Activated T-cell treated with anti-CD3 and anti-CD28 coated beads for 24 hours (primary cell): ENCODE measurements at regions not wholly inside any gene's neighbourhood (a gene's known extent, or its start where the extent isn't known, plus 50 kb on each side); places are given as distances from the start of the nearest gene placed in this dataset.
A peak's percentile ranks its signal among the peaks of the same experiment; 100 is the strongest.
"Not testable (repeated sequence)": the region's sequence is repeated elsewhere in the genome, so short reads cannot be mapped to it uniquely, and the experiment has no call there.

ENCODE experiments used
- DNase-seq: peaks from one replicate; pipeline ENCODE4 v3.0.0-alpha.2; 2020; ENCODE audit warnings: low read depth

DNA sequence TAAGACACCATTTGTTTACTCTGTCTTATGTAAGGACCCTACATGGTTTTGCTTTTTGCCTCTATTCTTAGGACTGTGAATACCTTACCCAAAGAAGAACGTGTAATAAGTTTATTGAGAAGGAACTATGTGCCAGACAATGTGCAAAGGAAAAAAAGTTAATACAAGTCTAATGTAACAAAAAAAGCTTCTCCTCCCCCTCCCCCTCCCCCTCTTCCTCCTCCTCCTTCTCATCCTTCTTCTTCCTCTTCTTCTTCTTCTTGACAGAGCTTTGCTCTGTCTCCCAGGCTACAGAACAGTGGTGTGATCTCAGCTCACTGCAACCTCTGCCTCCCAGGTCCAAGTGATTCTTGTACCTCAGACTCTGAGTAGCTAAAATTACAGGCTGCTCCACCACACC is 50.9 kb upstream of the MITF start:
- DNase-seq, result no peak

DNA sequence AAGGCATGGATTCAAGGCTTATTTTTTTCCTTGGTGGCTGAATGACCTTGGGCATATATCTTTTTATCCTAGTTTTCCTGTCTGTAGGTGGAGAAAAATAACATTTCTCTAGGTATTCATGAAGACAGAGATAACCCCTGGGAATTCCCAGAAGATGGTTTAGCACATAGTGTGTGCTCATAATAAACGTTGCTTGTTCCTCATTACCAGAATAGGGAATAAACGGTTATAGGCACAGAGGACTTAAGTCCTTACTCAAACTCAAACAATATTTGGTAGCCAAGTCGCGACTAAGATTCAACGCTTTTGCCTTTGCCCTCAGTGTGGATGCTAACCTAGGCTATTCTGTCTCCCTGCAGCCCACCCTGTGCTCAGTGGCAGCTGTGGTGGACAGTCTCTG is 51.6 kb upstream of the MITF start:
- no peak for DNase-seq

DNA sequence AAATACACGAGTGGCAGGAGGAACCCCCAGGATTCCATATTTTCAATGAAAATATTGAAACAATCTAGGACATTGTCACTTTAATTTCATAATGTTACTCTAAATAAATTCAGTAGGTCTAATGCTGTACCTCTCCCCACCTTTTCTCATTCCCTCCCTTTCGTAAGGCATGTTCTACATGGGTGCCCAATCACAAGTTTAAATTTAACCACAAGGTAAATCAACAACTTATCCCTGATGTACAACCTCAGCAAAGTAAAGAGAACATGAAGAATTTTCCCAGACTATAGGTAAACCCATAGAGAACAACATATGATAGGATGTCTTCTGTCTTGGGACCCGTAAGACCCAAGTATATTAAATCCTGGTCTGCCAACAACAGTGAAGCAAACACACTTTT is 53.2 kb upstream of the MITF start:
- DNase-seq, result no peak

- DNase-seq, result no peak
Observed at GRCh38 chr3:69684309-69684961, 54.8 kb upstream of the MITF start.

DNA sequence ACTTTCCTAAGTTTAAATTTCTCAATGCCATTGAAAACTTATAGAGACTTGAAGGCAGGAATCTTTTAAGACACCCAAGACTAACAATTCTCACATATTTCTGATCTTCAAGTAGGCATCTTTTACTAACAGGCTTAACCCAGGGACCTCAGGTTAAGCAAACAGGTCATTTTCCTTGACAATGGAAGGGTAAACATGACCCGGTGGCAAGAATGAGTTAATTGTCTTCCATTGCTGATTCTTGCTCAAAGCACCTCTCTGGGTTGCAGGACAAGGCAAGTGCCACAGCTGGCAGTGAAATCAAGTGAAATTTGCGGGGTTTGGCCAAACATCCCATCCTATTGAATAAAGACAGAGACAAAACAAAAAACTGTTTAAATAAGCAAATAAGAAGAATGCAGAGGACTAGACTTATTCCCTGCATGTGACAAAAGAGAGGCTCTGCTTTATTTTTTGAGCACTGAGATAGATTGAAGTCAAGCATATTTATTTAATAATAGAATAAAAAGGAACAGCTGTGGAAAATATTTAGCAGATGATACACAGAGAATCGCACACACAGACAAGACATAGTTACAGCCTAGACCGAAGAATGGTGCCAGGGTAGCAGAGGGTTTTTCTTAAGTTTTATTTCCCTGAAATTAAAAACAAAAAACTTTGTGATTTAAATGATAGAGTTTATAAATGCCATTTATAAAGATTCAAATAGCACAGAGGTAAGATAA is 56.0 kb upstream of the MITF start:
- DNase-seq, result no peak

DNA sequence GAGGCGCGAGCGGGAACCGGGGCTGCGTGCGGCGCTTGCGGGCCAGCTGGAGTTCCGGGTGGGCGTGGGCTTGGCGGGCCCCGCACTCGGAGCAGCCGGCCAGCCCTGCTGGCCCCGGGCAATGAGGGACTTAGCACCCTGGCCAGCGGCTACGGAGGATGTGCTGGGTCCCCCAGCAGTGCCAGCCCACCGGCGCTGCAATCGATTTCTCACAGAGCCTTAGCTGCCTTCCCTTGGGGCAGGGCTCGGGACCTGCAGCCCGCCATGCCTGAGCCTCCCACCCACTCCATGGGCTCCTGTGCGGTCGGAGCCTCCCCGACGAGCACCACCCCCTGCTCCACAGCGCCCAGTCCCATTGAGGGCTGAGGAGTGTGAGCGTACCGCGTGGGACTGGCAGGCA is 61.8 kb upstream of the MITF start:
- not testable (repeated sequence) for DNase-seq

- no peak for DNase-seq
Observed at GRCh38 chr3:69675786-69676530, 63.3 kb upstream of the MITF start.

DNA sequence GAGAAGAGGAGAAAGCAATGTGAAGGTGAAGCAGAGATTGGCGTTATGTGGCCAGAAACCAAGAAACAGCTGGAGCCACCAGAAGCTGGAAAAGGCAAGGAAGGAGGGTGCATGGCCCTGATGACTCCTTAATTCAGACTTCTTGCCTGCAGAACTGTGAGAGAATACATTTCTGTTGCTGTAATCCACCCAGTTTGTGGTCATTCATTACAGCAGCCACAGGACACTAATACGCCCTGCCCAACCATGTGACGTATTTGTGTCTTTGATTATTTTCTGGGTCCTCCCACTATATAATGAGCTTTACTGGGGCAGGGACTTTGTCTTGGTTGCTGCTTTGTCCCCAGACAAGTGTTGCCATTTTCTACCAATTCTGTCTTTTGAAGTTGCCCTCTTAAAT is 64.5 kb upstream of the MITF start:
- DNase-seq, result no peak

DNA sequence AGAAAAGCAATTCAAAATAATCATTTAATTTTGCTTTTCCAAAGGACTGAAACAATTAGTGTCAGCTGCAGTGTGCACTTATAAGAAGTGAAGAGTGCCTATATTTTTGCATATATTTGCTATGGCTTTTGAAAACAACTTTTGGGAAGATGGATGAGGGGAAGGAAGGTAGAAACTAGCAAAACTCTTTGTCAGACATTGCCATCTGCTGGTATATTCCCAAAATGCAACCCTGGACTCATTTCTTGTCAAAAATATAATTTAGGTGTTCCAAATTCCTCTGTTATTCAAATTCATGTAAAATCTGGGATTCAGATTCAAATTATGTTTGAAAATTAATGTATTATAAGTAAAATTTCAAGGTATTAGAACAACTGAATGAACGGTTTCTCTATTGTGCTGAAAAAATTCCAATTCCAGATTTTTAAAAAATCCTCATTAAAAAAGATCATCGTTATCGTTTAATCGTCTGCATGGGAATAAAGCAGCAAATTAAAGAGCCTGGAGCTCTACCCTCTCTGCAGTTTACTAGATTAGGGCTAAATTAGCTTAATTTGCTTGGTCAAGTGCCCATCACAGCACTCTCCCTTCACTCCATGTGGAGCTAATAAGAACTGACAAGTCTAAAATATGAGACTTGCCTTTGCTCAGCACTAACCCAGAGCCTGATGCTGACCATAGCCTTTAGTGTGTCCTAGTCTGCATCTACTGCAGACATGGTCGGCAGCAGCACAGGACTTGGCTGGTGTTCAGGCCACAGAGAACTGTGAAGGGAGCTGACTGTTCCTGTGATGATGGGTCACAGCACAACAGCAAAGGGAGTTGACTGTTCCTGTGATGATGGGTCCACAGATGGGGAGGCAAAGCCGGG is 67.9 kb upstream of the MITF start:
- peak; percentile 1 for DNase-seq

- DNase-seq, result no peak
Observed at GRCh38 chr3:69669070-69669469, 70.2 kb upstream of the MITF start.

GRCh38 chr3:69665026-69665737 is 74.1 kb upstream of the MITF start:
- no peak for DNase-seq

DNA sequence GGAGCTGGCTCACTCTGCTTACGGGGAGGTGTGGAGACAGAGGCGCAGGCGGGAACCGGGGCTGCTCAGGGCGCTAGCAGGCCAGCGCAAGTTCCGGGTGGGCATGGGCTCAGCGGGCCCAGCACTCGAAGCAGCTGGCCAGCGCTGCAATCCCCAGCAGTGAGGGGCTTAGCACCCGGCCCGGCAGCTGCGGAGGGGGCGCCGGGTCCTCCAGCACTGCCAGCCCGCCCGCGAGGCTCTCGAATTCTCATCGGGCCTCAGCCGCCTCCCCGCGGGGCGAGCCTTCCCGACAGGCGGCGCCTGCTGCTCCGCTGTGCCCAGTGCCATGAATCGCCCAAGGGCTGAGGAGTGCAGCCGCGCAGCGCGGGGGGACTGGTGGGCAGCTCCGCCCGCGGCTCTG is 78.6 kb upstream of the MITF start:
- no peak for DNase-seq

DNA sequence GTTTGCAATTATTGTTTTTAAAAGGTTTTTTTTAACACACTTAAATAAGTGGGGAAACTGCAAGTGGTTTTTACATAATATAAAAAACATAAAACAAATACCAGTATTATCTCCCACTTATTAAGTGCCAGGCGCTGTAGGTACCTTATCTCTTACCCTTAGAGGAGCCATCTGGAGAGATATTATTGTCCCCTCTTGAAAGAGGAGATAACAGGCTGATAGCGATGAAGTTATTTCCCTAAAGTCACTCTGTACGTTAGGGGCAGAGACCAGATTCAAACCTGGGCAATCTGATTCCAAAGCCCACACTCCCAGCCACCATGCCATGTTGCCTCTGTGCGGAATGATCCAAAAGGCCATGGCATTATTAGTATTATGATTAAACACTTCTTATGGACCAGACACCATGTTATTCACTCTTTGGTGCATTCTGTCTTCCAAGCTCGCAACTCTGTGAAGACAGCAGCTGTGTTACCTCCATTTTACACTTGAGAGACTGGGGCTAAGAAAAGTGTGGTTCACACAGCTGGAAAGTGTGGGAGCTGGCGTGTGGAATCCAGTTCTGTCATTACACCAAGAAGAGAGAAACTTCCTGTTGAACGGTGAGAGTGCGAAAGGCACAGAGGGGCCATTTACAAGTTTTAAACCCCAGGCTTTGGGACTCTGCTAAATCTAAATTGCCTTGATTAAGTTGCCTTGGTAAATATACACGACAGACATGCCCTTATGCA is 79.9 kb upstream of the MITF start:
- DNase-seq, result no peak

DNA sequence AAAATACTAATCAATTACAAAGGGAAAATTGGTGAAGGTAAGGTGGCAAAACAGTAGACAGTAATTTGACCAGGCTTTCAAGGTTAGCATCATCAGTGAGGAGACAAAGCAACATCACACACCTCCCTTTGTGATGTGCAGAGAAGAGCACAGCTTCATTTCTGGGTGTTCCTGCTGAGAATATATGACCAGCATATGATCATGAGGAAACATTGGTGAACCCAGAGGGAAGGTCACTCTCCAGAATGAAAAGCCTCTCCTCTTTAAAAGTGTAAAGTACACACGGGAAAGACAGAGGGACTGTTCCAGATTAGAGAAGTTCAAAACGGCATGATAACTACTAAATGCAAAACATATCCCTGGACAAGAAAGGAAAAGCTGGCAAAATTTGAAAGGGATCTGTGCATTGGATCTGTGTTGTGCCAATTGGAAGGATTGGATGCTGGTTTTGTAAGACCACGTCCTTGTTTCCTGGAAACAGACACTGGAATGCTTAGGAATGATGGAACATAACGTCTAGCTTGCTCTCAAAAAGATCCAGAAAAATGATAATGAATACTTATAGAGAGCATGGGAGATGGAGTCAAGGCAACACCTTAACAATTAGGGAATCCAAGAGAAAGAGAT is 80.6 kb upstream of the MITF start:
- DNase-seq, result no peak

DNA sequence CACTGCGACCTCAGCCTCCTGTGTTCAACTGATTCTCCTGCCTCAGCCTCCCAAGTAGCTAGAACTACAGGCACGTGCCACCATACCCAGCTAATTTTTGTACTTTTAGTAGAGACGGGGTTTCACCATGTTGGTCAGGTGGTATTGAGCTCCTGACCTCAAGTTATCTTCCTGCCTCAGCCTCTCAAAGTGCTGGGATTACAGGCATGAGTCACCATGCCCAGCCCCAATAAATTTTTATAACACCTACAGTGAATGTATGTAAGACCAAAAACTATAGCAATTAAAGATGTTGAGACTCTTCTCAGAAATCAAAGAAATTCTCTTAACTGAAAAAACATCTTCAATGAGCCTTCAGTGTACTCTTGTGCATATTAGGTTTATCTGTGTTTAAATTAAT is 82.2 kb upstream of the MITF start:
- not testable (repeated sequence) for DNase-seq

DNA sequence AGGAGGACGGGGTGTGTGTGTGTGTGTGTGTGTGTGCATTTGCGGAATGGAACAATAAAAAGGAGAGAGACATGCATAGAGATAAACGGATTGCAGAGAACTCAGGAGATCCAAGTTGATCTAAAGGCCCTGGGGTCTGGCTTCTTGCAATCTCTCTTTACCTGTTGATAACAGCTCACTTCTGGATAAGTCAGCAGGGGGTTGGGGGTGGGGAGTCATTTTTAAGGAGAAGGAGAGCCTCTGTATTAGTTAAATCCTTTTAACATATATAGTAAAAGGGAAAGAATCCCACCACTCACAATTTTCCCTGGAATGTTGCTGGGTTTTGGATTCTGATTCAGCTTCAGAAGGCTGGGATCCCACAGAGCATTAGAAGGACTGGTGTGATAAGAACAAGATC is 87.5 kb upstream of the MITF start:
- DNase-seq, result no peak

GRCh38 chr3:69650066-69650419 is 89.2 kb upstream of the MITF start:
- DNase-seq, result no peak

- DNase-seq, result no peak
Observed at GRCh38 chr3:69649120-69650065, 89.9 kb upstream of the MITF start.

GRCh38 chr3:69648126-69648525 is 91.1 kb upstream of the MITF start:
- no peak for DNase-seq
